Activated CD4-positive, alpha-beta T cell treated with anti-CD3 and anti-CD28 coated beads, Interleukin-2, amount 50 U/mL, for 16 hours (primary cell): ENCODE measurements at regions not wholly inside any gene's neighbourhood (a gene's known extent, or its start where the extent isn't known, plus 50 kb on each side); places are given as distances from the start of the nearest gene placed in this dataset.

ENCODE experiments used
- DNase-seq: peaks from one replicate; pipeline ENCODE4 v3.0.0-alpha.2; 2020

GRCh38 chr11:82676483-82677094 is 57.1 kb downstream of the FAM181B start:
- no peak for DNase-seq

- DNase-seq, result no peak
These were observed 57.8 kb downstream of the FAM181B start for GRCh38 chr11:82675838-82676237.

- no peak for DNase-seq
These were observed 60.0 kb downstream of the FAM181B start for GRCh38 chr11:82673631-82674030.

GRCh38 chr11:82671451-82671850 is 62.2 kb downstream of the FAM181B start:
- no peak for DNase-seq

GRCh38 chr11:82663535-82663934 is 70.1 kb downstream of the FAM181B start:
- DNase-seq, result no peak

- no peak for DNase-seq
These were observed 79.9 kb downstream of the FAM181B start for GRCh38 chr11:82653752-82654151.

- no peak for DNase-seq
These were observed 94.4 kb downstream of the FAM181B start for GRCh38 chr11:82639251-82639650.

GRCh38 chr11:82636615-82637014 is 97.0 kb downstream of the FAM181B start:
- no peak for DNase-seq

- no peak for DNase-seq
These were observed 99.6 kb downstream of the FAM181B start for GRCh38 chr11:82634091-82634490.

GRCh38 chr11:82631722-82632630 is 101.7 kb downstream of the FAM181B start:
- DNase-seq, result no peak

- DNase-seq, result no peak
These were observed 123.0 kb downstream of the FAM181B start for GRCh38 chr11:82610671-82611070.

- DNase-seq, result no peak
These were observed 126.9 kb downstream of the FAM181B start for GRCh38 chr11:82606738-82607137.

- no peak for DNase-seq
These were observed 132.0 kb downstream of the FAM181B start for GRCh38 chr11:82601711-82602110.

- no peak for DNase-seq
These were observed 133.8 kb downstream of the FAM181B start for GRCh38 chr11:82599836-82600235.

GRCh38 chr11:82586581-82586980 is 147.1 kb downstream of the FAM181B start:
- no peak for DNase-seq

GRCh38 chr11:82577246-82577645 is 156.4 kb downstream of the FAM181B start:
- no peak for DNase-seq

GRCh38 chr11:82560836-82561235 is 172.8 kb downstream of the FAM181B start:
- DNase-seq, result no peak

- DNase-seq, result no peak
These were observed 174.1 kb downstream of the FAM181B start for GRCh38 chr11:82559609-82560008.

- no peak for DNase-seq
These were observed 176.4 kb downstream of the FAM181B start for GRCh38 chr11:82557274-82557673.

GRCh38 chr11:82556210-82556609 is 177.5 kb downstream of the FAM181B start:
- no peak for DNase-seq

GRCh38 chr11:82546661-82547557 is 186.8 kb downstream of the FAM181B start:
- no peak for DNase-seq

GRCh38 chr11:82539669-82540068 is 194.0 kb downstream of the FAM181B start:
- no peak for DNase-seq

- no peak for DNase-seq
These were observed 197.0 kb downstream of the FAM181B start for GRCh38 chr11:82536706-82537105.
